Body of pancreas (tissue), 4 donors: ENCODE measurements at regions not wholly inside any gene's neighbourhood (a gene's known extent, or its start where the extent isn't known, plus 50 kb on each side); places are given as distances from the start of the nearest gene placed in this dataset.

Experiments
- POLR2A ChIP-seq, 3 donors: fragments of 450-650 bp; IDR thresholded peaks; one replicate each; pipeline ENCODE4 v1.6.1; 2016; ENCODE audit warnings: antibody characterized with exemption in 3 of 3, mild to moderate bottlenecking in 2 of 3
- TF ChIP-seq, protein P1 (sequence below), 7 experiments: fragments of 450-650 bp in 4 of 7; fragments of 200-600 bp in 3 of 7; sonication (generic) in 3 of 7; IDR thresholded peaks; one replicate each; pipeline ENCODE4 v1.5.1; 2016 to 2019; ENCODE audit warnings: antibody characterized with exemption in 7 of 7

DNA sequence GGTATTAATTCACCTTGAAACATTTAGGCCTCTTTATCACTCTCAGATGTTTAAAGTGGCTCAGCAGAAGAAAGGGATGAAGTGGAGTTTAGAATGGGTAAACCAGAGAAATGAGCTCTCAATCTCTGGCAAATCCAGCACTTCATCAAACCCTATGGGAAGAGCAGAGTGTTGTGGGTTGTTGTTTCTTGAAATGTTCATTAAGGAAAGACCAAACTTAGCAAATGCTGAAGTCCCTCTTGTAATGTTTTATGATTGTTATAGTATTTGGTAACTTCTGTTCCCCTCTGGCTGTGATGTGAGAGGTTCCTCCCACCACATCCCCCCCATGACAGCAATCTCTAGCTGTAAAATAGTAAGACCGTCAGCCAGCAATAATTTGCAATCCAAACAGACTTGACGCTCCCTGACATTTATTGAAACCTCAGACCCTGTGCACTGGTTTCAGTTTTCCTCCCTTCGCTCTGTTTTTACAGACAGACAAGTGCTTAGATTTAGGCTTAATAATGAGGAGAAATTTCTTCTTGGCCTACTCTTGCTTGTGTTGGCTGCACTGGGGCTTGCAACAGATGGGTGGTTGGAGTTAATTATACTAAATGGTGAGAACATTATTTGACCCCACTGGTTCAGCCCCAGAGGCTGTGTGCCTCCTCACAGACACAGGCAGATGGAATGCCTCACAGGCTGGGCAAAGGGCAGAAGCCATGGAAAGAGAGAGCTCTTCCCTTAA is 609.4 kb upstream of the SOX9 start:
- TF ChIP-seq, protein P1, sequence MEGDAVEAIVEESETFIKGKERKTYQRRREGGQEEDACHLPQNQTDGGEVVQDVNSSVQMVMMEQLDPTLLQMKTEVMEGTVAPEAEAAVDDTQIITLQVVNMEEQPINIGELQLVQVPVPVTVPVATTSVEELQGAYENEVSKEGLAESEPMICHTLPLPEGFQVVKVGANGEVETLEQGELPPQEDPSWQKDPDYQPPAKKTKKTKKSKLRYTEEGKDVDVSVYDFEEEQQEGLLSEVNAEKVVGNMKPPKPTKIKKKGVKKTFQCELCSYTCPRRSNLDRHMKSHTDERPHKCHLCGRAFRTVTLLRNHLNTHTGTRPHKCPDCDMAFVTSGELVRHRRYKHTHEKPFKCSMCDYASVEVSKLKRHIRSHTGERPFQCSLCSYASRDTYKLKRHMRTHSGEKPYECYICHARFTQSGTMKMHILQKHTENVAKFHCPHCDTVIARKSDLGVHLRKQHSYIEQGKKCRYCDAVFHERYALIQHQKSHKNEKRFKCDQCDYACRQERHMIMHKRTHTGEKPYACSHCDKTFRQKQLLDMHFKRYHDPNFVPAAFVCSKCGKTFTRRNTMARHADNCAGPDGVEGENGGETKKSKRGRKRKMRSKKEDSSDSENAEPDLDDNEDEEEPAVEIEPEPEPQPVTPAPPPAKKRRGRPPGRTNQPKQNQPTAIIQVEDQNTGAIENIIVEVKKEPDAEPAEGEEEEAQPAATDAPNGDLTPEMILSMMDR (IDR thresholded peaks at IDR 0.05) = no peak
- TF ChIP-seq POLR2A (IDR thresholded peaks at IDR 0.05) = no peak
